H1 (cell line): ENCODE measurements at regions not wholly inside any gene's neighbourhood (a gene's known extent, or its start where the extent isn't known, plus 50 kb on each side); places are given as distances from the start of the nearest gene placed in this dataset.

Source experiments
- CBX5 ChIP-seq: fragments of 300-800, 300-1000 bp; sonication (generic); IDR thresholded peaks from 2 replicates; pipeline ENCODE4 v1.7.1; 2016; ENCODE audit warnings: antibody characterized with exemption, low read length, low read depth
- CHD2 ChIP-seq: IDR thresholded peaks from 2 replicates; pipeline ENCODE4 v1.6.1; 2012; ENCODE audit warnings: low read length, improper control_type of control experiment
- CHD7 ChIP-seq: fragments of 300-600 bp; sonication (generic); IDR thresholded peaks from 2 replicates; pipeline ENCODE4 v1.7.1; 2012; ENCODE audit warnings: low read length, moderate library complexity, mild to moderate bottlenecking, inconsistent platforms; ENCODE audit not compliant: insufficient replicate concordance
- CTCF ChIP-seq, 3 experiments: IDR thresholded peaks; 1 replicate in 2 of 3; 2 replicates in 1 of 3; pipeline versions ENCODE4 v1.5.1 to v1.6.1; 2011; ENCODE audit warnings: low read length in 3 of 3, mild to moderate bottlenecking in 3 of 3, inconsistent platforms in 2 of 3, low read depth in 1 of 3, moderate library complexity in 1 of 3; ENCODE audit not compliant: insufficient read depth in 1 of 3; ENCODE audit errors: control extremely low read depth in 1 of 3
- EP300 ChIP-seq, 2 experiments: IDR thresholded peaks; 1 replicate in 1 of 2; 2 replicates in 1 of 2; pipeline ENCODE4 v1.6.1; 2011 to 2012; ENCODE audit warnings: low read depth in 2 of 2, low read length in 2 of 2, mild to moderate bottlenecking in 2 of 2, borderline replicate concordance in 1 of 2, inconsistent platforms in 1 of 2, moderate library complexity in 1 of 2
- KDM1A ChIP-seq: fragments of 200-600, 300-600 bp; sonication (generic); IDR thresholded peaks from 2 replicates; pipeline ENCODE4 v1.7.1; 2016; ENCODE audit warnings: mild to moderate bottlenecking, low read length, borderline replicate concordance
- MAX ChIP-seq: IDR thresholded peaks from 2 replicates; pipeline ENCODE4 v1.6.1; 2012; ENCODE audit warnings: inconsistent platforms
- NANOG ChIP-seq: IDR thresholded peaks from 2 replicates; pipeline ENCODE4 v1.6.1; 2011; ENCODE audit warnings: low read length, low read depth, mild to moderate bottlenecking, inconsistent platforms; ENCODE audit not compliant: insufficient read depth, poor library complexity, severe bottlenecking
- POLR2A ChIP-seq, 2 experiments: IDR thresholded peaks; 1 replicate in 1 of 2; 2 replicates in 1 of 2; pipeline ENCODE4 v1.6.1; 2011; ENCODE audit warnings: low read depth in 2 of 2, low read length in 2 of 2, mild to moderate bottlenecking in 2 of 2; ENCODE audit errors: control extremely low read depth in 1 of 2
- POLR2AphosphoS5 ChIP-seq: IDR thresholded peaks from 2 replicates; pipeline ENCODE4 v1.6.1; 2011; ENCODE audit warnings: low read depth, low read length
- RNF2 ChIP-seq: fragments of 200-900, 300-1000 bp; sonication (generic); IDR thresholded peaks from 2 replicates; pipeline ENCODE4 v1.7.1; 2016; ENCODE audit warnings: borderline replicate concordance, low read depth, mild to moderate bottlenecking, antibody characterized with exemption, low read length; ENCODE audit not compliant: poor library complexity, severe bottlenecking; ENCODE audit errors: missing control alignments
- SP1 ChIP-seq: IDR thresholded peaks from 2 replicates; pipeline ENCODE4 v1.6.1; 2011; ENCODE audit warnings: low read depth, low read length
- TCF12 ChIP-seq: IDR thresholded peaks from 2 replicates; pipeline ENCODE4 v1.6.1; 2011; ENCODE audit warnings: low read depth, mild to moderate bottlenecking, low read length
- TEAD4 ChIP-seq: IDR thresholded peaks from 2 replicates; pipeline ENCODE4 v1.6.1; 2012; ENCODE audit warnings: low read depth, low read length, inconsistent platforms, mixed read lengths

- TF ChIP-seq CTCF (IDR thresholded peaks at IDR 0.05; ENCODE audit: control extremely low read depth in 1 of 3, insufficient read depth in 1 of 3, low read depth in 1 of 3, low read length in 3 of 3) (no peak), RNF2 (no peak), POLR2AphosphoS5 (no peak), EP300 (IDR thresholded peaks at IDR 0.05; ENCODE audit: borderline replicate concordance in 1 of 2, low read depth in 2 of 2, low read length in 2 of 2) (no peak), POLR2A (IDR thresholded peaks at IDR 0.05; ENCODE audit: control extremely low read depth in 1 of 2, low read depth in 2 of 2, low read length in 2 of 2) (no peak), CHD2 (no peak), TEAD4 (no peak), NANOG (no peak), TCF12 (no peak), KDM1A (no peak), MAX (no peak), CBX5 (no peak), CHD7 (no peak), SP1 (no peak)
Observed at GRCh38 chr1:194786027-194786426, 1599.6 kb upstream of the B3GALT2 start.
